ENCODE measurements at regions not wholly inside any gene's neighbourhood (a gene's known extent, or its start where the extent isn't known, plus 50 kb on each side); places are given as distances from the start of the nearest gene placed in this dataset.

DNA sequence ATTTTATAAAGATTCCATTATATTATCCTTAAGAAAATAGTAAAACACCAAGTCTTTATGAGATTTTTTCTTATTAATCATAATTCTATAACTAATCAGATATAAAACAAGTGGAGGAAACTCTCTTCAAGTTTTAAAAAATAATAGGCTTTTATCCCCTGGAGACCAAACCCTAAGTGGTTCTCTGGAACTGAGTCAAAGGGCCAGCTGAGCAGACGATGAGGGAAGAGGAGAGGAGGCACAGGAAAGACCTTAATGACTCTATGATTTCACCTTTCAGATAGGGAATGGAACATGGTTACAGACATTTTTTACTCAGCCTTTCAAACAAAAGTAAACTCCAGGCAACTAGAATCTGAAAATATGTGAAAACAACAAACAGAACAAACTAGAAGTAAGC, 201.8 kb downstream of the SLC39A8 start:
- Histone ChIP-seq H3K27me3 (ENCODE audit: insufficient read depth, insufficient read length) (no peaks in the 10 kb centered on the region), H3K36me3 (ENCODE audit: insufficient read depth, insufficient read length, low read length) (no peaks in the 10 kb centered on the region), H3K9me3 (ENCODE audit: insufficient read depth, low read length) (no peaks in the 10 kb centered on the region), H3K9ac (ENCODE audit: insufficient read length, low read depth) (no peak overlapping the region), H3K4me3 (ENCODE audit: insufficient read length, low read depth) (no peak overlapping the region), H3K4me1 (ENCODE audit: insufficient read depth, insufficient read length) (no peaks in the 10 kb centered on the region)
- DNase-seq (ENCODE audit: low read depth, low spot score) = no peak
- TF ChIP-seq ZNF274 (IDR thresholded peaks at IDR 0.05; ENCODE audit: low read depth, low read length) (no peak), SUZ12 (IDR thresholded peaks at IDR 0.05; ENCODE audit: extremely low read depth, insufficient read depth, insufficient read length) (no peak), YY1 (IDR thresholded peaks at IDR 0.05; ENCODE audit: insufficient read depth, insufficient read length) (no peak)

GRCh38 chr4:102141842-102142241, 203.4 kb downstream of the SLC39A8 start:
- no peak overlapping the region for H3K9ac ChIP-seq (ENCODE audit: insufficient read length, low read depth)
- H3K36me3 ChIP-seq (ENCODE audit: insufficient read depth, insufficient read length, low read length) = no peaks in the 10 kb centered on the region
- H3K4me3 ChIP-seq (ENCODE audit: insufficient read length, low read depth) = no peak overlapping the region
- H3K27me3 ChIP-seq (ENCODE audit: insufficient read depth, insufficient read length) = no peaks in the 10 kb centered on the region
- no peaks in the 10 kb centered on the region for H3K4me1 ChIP-seq (ENCODE audit: insufficient read depth, insufficient read length)
- no peak for DNase-seq (ENCODE audit: low read depth, low spot score)
- no peak for TF ChIP-seq YY1 (IDR thresholded peaks at IDR 0.05; ENCODE audit: insufficient read depth, insufficient read length)
- no peak for TF ChIP-seq SUZ12 (IDR thresholded peaks at IDR 0.05; ENCODE audit: extremely low read depth, insufficient read depth, insufficient read length)
- TF ChIP-seq ZNF274 (IDR thresholded peaks at IDR 0.05; ENCODE audit: low read depth, low read length) = no peak
- H3K9me3 ChIP-seq (ENCODE audit: insufficient read depth, low read length) = no peaks in the 10 kb centered on the region

- no peak for DNase-seq (ENCODE audit: low read depth, low spot score)
Measured at GRCh38 chr4:102139932-102140331, 205.3 kb downstream of the SLC39A8 start.

GRCh38 chr4:102139132-102139573, 206.1 kb downstream of the SLC39A8 start:
- no peaks in the 10 kb centered on the region for H3K27me3 ChIP-seq (ENCODE audit: insufficient read depth, insufficient read length)

More at GRCh38 chr4:102139932-102140331, 205.3 kb downstream of the SLC39A8 start:
- H3K4me3 ChIP-seq (ENCODE audit: insufficient read length, low read depth) = no peak overlapping the region
- no peaks in the 10 kb centered on the region for H3K9me3 ChIP-seq (ENCODE audit: insufficient read depth, low read length)
- TF ChIP-seq ZNF274 (IDR thresholded peaks at IDR 0.05; ENCODE audit: low read depth, low read length) (no peak), YY1 (IDR thresholded peaks at IDR 0.05; ENCODE audit: insufficient read depth, insufficient read length) (no peak), SUZ12 (IDR thresholded peaks at IDR 0.05; ENCODE audit: extremely low read depth, insufficient read depth, insufficient read length) (no peak)
- H3K9ac ChIP-seq (ENCODE audit: insufficient read length, low read depth) = no peak overlapping the region
- H3K36me3 ChIP-seq (ENCODE audit: insufficient read depth, insufficient read length, low read length) = no peaks in the 10 kb centered on the region
- no peaks in the 10 kb centered on the region for H3K4me1 ChIP-seq (ENCODE audit: insufficient read depth, insufficient read length)
- H3K27me3 ChIP-seq (ENCODE audit: insufficient read depth, insufficient read length) = no peaks in the 10 kb centered on the region

GRCh38 chr4:102137217-102137616, 208.1 kb downstream of the SLC39A8 start:
- Histone ChIP-seq H3K4me1 (ENCODE audit: insufficient read depth, insufficient read length) (no peaks in the 10 kb centered on the region), H3K27me3 (ENCODE audit: insufficient read depth, insufficient read length) (no peaks in the 10 kb centered on the region), H3K9me3 (ENCODE audit: insufficient read depth, low read length) (no peaks in the 10 kb centered on the region), H3K36me3 (ENCODE audit: insufficient read depth, insufficient read length, low read length) (no peaks in the 10 kb centered on the region), H3K4me3 (ENCODE audit: insufficient read length, low read depth) (no peak overlapping the region), H3K9ac (ENCODE audit: insufficient read length, low read depth) (no peak overlapping the region)
- no peak for TF ChIP-seq ZNF274 (IDR thresholded peaks at IDR 0.05; ENCODE audit: low read depth, low read length)
- TF ChIP-seq YY1 (IDR thresholded peaks at IDR 0.05; ENCODE audit: insufficient read depth, insufficient read length) = no peak
- no peak for TF ChIP-seq SUZ12 (IDR thresholded peaks at IDR 0.05; ENCODE audit: extremely low read depth, insufficient read depth, insufficient read length)
- no peak for DNase-seq (ENCODE audit: low read depth, low spot score)

More at GRCh38 chr4:102139132-102139573, 206.1 kb downstream of the SLC39A8 start:
- DNase-seq (ENCODE audit: low read depth, low spot score) = no peak
- H3K36me3 ChIP-seq (ENCODE audit: insufficient read depth, insufficient read length, low read length) = no peaks in the 10 kb centered on the region
- no peak overlapping the region for H3K9ac ChIP-seq (ENCODE audit: insufficient read length, low read depth)
- TF ChIP-seq SUZ12 (IDR thresholded peaks at IDR 0.05; ENCODE audit: extremely low read depth, insufficient read depth, insufficient read length) = no peak
- TF ChIP-seq ZNF274 (IDR thresholded peaks at IDR 0.05; ENCODE audit: low read depth, low read length) = no peak
- no peak for TF ChIP-seq YY1 (IDR thresholded peaks at IDR 0.05; ENCODE audit: insufficient read depth, insufficient read length)
- no peaks in the 10 kb centered on the region for H3K4me1 ChIP-seq (ENCODE audit: insufficient read depth, insufficient read length)
- H3K4me3 ChIP-seq (ENCODE audit: insufficient read length, low read depth) = no peak overlapping the region
- no peaks in the 10 kb centered on the region for H3K9me3 ChIP-seq (ENCODE audit: insufficient read depth, low read length)

GRCh38 chr4:102129810-102130209, 215.5 kb downstream of the SLC39A8 start:
- no peak overlapping the region for H3K4me3 ChIP-seq (ENCODE audit: insufficient read length, low read depth)
- no peaks in the 10 kb centered on the region for H3K36me3 ChIP-seq (ENCODE audit: insufficient read depth, insufficient read length, low read length)
- H3K27me3 ChIP-seq (ENCODE audit: insufficient read depth, insufficient read length) = no peaks in the 10 kb centered on the region
- H3K4me1 ChIP-seq (ENCODE audit: insufficient read depth, insufficient read length) = no peaks in the 10 kb centered on the region
- TF ChIP-seq YY1 (IDR thresholded peaks at IDR 0.05; ENCODE audit: insufficient read depth, insufficient read length) = no peak
- TF ChIP-seq SUZ12 (IDR thresholded peaks at IDR 0.05; ENCODE audit: extremely low read depth, insufficient read depth, insufficient read length) = no peak
- no peak for TF ChIP-seq ZNF274 (IDR thresholded peaks at IDR 0.05; ENCODE audit: low read depth, low read length)
- DNase-seq (ENCODE audit: low read depth, low spot score) = no peak
- H3K9ac ChIP-seq (ENCODE audit: insufficient read length, low read depth) = no peak overlapping the region
- H3K9me3 ChIP-seq (ENCODE audit: insufficient read depth, low read length) = peaks cover 12% of the 10 kb centered on the region; the same call in 1 of the 2 replicates
